Stimulated activated CD4-positive, alpha-beta T cell treated with anti-CD3 and anti-CD28 coated beads, TNF-alpha, amount 100 ng/mL, for 48 hours (primary cell): ENCODE measurements at regions not wholly inside any gene's neighbourhood (a gene's known extent, or its start where the extent isn't known, plus 50 kb on each side); places are given as distances from the start of the nearest gene placed in this dataset.

Source experiments
- DNase-seq, 3 donors: peaks; one replicate each; pipeline ENCODE4 v3.0.0-alpha.2; 2020; ENCODE audit warnings: low read depth in 3 of 3

DNA sequence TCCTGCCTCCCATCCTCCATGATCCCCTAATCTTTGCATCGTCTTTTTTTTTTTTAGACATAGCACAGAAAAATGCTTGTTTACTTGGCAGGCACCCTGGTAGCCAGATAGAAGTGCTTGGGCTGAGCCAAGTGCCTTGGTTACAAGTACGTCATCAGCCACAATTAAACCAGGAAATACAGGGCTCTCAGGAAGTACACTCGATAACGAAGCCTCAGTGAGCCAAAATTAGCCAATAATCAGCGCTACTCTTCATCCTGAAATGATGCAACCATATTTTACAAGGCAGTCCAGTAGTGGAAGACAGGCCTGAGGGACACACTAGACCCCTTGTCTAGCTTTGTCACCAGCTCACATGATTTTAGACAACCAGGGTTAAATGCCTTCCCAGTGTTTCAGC is 194.0 kb upstream of the NBEA start:
- no peak for DNase-seq

DNA sequence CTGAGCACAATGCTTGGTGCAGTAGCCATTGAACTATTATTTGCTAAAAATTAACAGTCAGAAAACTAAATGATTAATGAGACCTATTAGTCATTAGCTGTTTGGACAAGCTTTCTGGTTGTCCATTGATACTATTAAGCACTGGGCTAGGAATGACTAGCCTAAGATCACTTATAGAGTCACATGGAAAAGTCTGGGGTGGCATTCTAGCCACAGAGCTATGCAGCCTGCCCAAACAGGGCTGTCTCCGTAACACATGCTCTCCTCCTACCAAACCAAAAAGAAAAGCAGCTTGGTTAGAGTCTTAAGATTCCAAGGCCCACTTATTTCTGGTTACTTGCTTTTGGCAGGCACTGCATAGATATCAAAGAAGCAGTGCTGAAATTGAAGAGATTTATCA is 193.5 kb upstream of the NBEA start:
- no peak for DNase-seq

GRCh38 chr13:34749046-34749445 is 193.0 kb upstream of the NBEA start:
- no peak for DNase-seq

DNA sequence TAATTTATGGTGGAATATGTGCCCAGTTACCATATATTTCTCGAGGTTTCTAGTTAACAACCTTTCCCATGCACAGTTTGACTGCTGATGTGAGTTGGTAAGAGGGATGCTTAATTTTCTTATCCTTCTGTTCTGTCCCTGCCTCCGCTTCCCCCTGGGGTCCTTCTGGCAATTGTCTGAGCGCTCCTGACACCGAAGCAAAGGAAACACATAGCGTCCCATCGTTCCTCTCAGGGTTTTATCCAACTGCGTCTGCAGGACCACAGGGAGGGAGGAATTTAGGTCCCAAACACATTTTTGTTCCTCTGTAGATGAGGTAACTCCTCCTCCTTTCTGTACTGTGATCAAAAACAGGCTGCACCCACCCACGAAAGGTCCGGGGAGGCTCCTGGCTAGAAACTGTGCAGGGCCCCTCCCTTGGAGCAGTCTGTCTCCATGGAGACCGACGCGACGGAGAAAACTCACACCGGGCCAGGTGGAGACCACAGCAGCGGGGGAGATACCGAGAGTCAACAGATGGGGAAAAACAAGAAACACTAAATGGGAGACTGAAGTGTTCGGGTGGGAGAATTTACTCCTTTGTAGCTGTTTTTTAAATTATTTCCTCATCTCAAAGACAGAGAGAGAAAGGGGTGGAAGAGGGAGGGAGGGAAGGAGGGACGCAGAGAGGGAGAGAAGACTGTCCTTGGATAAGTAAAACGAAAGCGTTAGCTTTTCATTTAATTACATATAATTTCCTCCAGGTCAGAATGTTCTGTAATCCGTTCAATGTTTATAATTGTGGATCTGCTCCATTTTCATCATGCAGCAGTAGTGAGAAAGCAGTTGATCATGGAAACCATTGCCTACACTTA is 191.8 kb upstream of the NBEA start:
- DNase-seq: no peak

- no peak for DNase-seq
Observed at GRCh38 chr13:34751044-34751443, 191.0 kb upstream of the NBEA start.

- no peak for DNase-seq
Observed at GRCh38 chr13:34751492-34751891, 190.6 kb upstream of the NBEA start.

- no peak for DNase-seq
Observed at GRCh38 chr13:34752283-34752960, 189.6 kb upstream of the NBEA start.

- DNase-seq: no peak
Observed at GRCh38 chr13:34756136-34756535, 185.9 kb upstream of the NBEA start.

DNA sequence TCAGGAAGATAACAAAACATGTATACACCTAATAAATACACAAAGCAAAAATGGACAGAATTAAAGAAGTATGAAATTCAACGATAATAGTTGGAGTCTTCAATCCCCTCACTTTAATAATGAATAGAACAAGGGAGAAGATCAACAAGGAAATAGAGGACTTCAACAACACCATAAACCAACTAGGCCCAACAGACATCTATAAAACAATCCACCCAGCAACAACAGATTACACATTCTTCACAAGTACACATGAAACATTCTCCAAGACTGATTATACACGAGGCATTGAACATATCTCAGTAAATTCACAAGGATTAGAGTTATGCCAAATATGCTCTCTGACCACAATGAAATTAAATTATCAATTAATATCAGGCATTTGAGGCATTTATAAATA is 185.5 kb upstream of the NBEA start:
- DNase-seq: no peak

DNA sequence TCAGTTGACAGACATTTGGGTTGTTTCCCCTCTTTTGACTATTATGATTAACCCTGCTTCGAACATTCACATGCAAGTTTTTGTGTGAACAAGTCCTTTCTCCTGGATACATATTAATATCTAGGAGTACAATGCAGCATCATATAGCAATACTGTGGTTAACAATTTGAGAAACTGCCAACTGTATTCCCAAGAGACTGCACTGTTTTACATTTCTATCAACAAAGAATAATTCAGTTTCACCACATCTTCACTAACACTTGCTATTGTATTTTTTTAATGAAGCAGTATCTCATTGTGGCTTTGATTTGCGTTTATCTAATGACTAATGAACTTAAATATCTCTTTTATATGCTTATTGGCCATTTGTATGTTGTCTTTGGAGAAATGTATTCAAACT is 184.6 kb upstream of the NBEA start:
- no peak for DNase-seq

DNA sequence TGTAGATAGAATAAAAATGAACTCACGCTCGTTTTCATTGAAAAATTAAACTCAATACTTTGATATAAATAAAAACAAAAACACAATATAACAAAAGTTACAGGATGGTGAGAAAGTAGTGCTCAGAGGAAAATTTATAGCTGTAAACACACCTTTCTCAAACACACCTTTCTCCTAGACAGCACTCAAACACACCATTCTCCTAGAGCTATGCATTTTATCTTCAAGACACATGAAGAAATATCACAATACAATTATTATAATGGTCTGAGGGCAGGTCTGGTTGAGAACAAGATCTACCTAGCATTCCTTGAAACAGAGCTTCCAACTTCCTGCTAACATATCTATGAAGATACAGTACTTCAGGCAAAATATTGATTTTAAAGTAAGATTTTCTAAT is 183.4 kb upstream of the NBEA start:
- DNase-seq: no peak

GRCh38 chr13:34762312-34762711 is 179.8 kb upstream of the NBEA start:
- no peak for DNase-seq

GRCh38 chr13:34764246-34764645 is 177.8 kb upstream of the NBEA start:
- no peak for DNase-seq

DNA sequence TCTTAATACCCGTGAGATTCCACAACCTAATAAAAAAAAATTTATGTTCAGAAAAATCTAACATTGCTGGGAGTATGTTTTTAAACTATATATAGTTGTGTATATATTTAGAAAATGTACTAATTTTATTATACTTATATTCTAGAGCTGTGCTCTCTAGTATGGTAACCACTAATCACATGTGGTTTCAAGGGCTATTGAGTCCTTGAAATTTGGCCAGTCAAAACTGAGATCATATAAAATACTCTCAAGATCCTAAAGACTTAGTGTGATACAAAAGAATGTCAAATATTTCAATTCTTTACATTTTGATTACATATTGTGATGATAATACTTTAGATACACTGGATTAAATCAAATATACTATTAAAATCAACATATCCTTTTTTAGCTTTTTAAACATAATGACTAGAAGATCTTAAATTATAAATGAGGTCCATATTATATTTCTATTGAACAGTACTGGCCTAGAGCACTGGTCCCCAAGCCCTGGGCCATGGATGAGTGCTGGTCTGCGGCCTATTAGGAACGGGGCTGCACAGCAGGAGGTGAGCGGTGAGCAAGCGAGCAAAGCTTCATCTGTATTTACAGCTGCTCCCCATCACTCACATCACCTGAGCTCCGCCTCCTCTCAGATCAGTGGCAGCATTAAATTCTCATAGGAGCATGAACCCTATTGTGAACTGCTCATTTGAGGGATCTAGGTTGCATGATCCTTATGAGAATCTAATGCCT is 176.5 kb upstream of the NBEA start:
- no peak for DNase-seq

- no peak for DNase-seq
Observed at GRCh38 chr13:34767778-34768177, 174.3 kb upstream of the NBEA start.

DNA sequence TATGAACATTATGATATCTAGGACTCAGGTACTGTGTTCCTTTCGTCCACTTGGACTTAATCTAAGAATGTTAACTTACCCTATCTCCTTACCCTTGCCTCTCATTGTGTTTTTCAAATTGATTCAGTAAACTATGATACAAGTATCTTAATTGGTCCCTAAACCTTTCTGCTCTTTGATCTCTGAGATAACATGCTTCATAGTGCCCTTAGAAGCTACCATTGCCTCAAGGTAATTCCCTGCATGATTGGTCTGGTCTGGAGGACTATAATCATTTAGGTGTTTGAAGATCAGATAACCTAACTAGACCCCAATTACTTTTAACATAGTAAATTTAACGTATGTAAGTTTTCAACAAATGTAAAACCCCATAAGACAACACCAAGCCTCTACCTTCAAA is 169.9 kb upstream of the NBEA start:
- no peak for DNase-seq

- no peak for DNase-seq
Observed at GRCh38 chr13:34772881-34773280, 169.2 kb upstream of the NBEA start.

DNA sequence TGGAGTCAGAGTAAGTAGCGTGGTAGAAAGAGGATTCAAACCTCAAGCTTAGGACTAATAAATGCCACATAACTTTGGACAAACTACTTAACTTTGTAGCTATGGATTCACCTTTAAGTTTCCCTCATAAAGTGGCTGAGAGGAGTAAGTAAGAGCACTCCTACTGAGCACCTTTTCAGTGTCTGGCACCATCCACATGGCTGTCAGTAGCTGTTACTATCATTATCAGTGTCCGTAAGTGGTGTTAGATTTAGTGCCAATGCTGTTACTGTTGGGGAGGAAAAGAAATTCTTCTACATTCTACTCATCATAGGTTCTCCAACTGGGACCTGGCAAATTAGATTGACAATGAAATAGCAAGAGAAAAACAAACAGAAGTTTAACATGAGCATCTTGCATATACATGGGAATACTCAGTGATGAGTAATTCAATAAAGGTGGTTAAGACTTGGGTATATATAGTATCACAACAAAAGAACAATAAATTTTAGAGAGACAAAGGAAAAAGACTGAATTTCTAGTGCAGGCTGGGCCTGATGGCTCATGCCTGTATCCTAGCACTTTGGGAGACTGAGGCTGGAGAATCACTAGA is 165.6 kb upstream of the NBEA start:
- no peak for DNase-seq

DNA sequence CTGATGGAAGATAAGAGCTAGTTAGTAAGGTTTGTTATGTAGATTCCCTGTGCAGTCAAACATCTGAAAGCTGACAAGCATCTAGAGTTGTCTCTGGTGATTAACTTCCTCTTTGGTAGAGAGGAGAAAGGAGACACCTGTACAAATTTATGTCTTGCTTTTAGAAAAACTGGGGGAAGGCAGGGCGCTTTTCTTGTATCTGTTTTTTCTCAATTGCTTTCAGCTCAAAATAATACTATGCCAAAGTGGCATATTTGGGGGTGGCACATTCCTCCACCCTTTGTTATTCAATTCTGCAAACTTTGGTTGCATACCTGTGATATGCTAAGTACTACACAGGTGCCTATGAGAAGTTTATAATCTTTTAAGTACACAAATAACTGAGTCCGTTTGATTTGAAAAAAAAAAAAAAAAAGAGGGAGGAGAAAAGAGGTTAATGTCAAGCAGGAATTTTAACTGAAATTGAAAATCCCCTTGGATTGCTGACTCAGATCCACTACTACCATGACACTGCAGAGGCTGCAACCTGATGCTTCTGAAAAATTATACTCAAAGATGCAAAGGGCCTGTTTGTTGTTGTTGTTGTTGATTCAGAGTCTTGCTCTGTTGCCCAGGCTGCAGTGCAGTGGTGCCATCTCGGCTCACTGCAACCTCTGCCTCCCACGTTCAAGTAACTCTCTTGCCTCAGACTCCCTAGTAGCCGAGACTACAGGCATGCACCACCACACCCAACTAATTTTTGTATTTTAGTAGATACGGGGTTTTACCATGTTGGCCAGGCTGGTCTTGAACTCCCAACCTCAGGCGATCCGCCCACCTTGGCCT is 164.8 kb upstream of the NBEA start:
- no peak for DNase-seq

DNA sequence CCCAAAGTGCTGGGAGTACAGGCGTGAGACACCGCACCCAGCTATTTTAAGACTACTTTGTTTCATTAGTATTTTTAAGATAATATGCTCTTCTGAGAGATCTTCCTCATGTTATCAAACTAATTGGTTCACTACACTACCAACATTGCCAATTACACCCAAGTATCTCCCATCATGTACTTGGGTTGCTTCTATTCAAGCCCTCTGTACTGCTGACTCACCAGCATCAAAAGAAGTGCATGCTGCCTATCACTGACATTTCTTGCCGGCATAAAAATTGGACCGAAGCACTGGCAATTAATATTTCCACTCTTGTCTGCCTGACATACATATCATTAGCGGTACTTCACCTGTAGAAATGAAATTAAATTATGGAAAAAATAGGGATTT is 164.2 kb upstream of the NBEA start:
- DNase-seq: no peak

DNA sequence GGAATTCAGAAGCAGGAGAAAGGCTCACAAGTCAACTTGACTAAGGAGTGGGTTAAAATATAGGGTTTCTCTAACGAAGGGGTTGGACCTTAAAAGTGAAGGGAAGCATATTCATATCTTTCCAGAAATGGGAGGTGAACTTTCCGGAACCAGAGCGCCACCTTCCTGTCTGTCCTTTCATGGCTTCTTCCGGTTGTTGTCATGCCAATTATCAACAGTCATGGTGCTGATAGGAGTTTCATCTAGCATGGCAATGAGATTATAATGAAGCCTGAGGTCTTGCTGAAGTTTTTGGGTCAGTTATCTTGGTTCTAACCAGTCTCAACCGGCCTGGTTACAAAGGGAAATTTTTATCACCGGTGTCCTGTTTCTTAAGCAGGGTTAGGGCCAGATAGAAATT is 162.9 kb upstream of the NBEA start:
- DNase-seq: no peak

- DNase-seq: no peak
Observed at GRCh38 chr13:34793301-34793700, 148.8 kb upstream of the NBEA start.
